WTC11 (cell line): ENCODE measurements at regions not wholly inside any gene's neighbourhood (a gene's known extent, or its start where the extent isn't known, plus 50 kb on each side); places are given as distances from the start of the nearest gene placed in this dataset.
"Not testable (repeated sequence)": the region's sequence is repeated elsewhere in the genome, so short reads cannot be mapped to it uniquely, and the experiment has no call there.

Experiments
- ATAC-seq: fragments of 200-7000 bp; cut with Tn5 transposase; 2 replicates; pipeline ENCODE4 v1.10.0; 2021; ENCODE audit warnings: mild to moderate bottlenecking, moderate library complexity
- CTCF ChIA-PET: fragments of 300-600 bp; sonication (Branson Sonifier 250); formaldehyde crosslinking; loops from one replicate; lab custom pipeline; 2021; ENCODE audit warnings: antibody characterized with exemption; lab: Charles Lee
- POLR2A ChIA-PET: fragments of 350-600 bp; sonication (Branson Sonifier 250); formaldehyde crosslinking; loops from one replicate; lab custom pipeline; 2021; ENCODE audit warnings: antibody characterized with exemption; lab: Charles Lee
- DNase-seq: peaks from one replicate; pipeline ENCODE4 v3.0.0; 2021; ENCODE audit warnings: low spot score
- H3K27ac Mint-ChIP-seq: 2 replicates; pipeline ENCODE4 v1.8.0; 2021; ENCODE audit warnings: mixed read lengths
- H3K27me3 Mint-ChIP-seq: 2 replicates; pipeline ENCODE4 v1.8.0; 2021; ENCODE audit warnings: low read depth, mild to moderate bottlenecking, moderate library complexity, mixed read lengths
- H3K36me3 Mint-ChIP-seq: 2 replicates; pipeline ENCODE4 v1.8.0; 2021; ENCODE audit warnings: mixed read lengths
- H3K4me1 Mint-ChIP-seq: 2 replicates; pipeline ENCODE4 v1.8.0; 2022; ENCODE audit warnings: mixed read lengths
- H3K4me3 Mint-ChIP-seq: 2 replicates; pipeline ENCODE4 v1.8.0; 2021; ENCODE audit warnings: mild to moderate bottlenecking, moderate library complexity, mixed read lengths
- H3K9me3 Mint-ChIP-seq: 2 replicates; pipeline ENCODE4 v1.8.0; 2021; ENCODE audit warnings: mixed read lengths
- FOXJ3 ChIP-seq: sonication (generic); formaldehyde crosslinking; IDR thresholded peaks from 2 replicates; pipeline ENCODE4 v1.9.0; 2021; ENCODE audit warnings: missing genetic modification reagents, mild to moderate bottlenecking, borderline replicate concordance
- IRF2 ChIP-seq: sonication (generic); formaldehyde crosslinking; IDR thresholded peaks from 2 replicates; pipeline ENCODE4 v1.8.0; 2022; ENCODE audit warnings: low read depth, missing genetic modification reagents, borderline replicate concordance
- JUN ChIP-seq: sonication (generic); formaldehyde crosslinking; IDR thresholded peaks from 2 replicates; pipeline ENCODE4 v1.8.0; 2023; ENCODE audit warnings: mild to moderate bottlenecking, missing genetic modification reagents
- NFATC4 ChIP-seq: fragments of 250-450 bp; sonication (Bioruptor Pico); IDR thresholded peaks from 2 replicates; pipeline ENCODE4 v1.9.0; 2021; ENCODE audit warnings: mild to moderate bottlenecking
- NFE2L1 ChIP-seq: sonication (generic); formaldehyde crosslinking; IDR thresholded peaks from 2 replicates; pipeline ENCODE4 v1.8.1; 2023; ENCODE audit warnings: missing genetic modification reagents
- NFYB ChIP-seq: sonication (generic); formaldehyde crosslinking; conservative IDR thresholded peaks from 2 replicates; pipeline ENCODE4 v1.8.0; 2022; ENCODE audit warnings: low read depth, missing genetic modification reagents
- NR3C1 ChIP-seq: sonication (generic); formaldehyde crosslinking; conservative IDR thresholded peaks from 2 replicates; pipeline ENCODE4 v1.8.1; 2023; ENCODE audit warnings: low read depth, mild to moderate bottlenecking, missing genetic modification reagents
- OVOL2 ChIP-seq: fragments of 250-450 bp; sonication (Bioruptor Pico); IDR thresholded peaks from 2 replicates; pipeline ENCODE4 v1.9.0; 2021; ENCODE audit warnings: mild to moderate bottlenecking, borderline replicate concordance
- SP1 ChIP-seq: sonication (generic); formaldehyde crosslinking; conservative IDR thresholded peaks from 2 replicates; pipeline ENCODE4 v1.8.1; 2022; ENCODE audit warnings: missing genetic modification reagents
- TCF7 ChIP-seq: sonication (generic); formaldehyde crosslinking; IDR thresholded peaks from 2 replicates; pipeline ENCODE4 v1.8.0; 2022; ENCODE audit warnings: mild to moderate bottlenecking, low read depth, missing genetic modification reagents, moderate library complexity
- TF ChIP-seq, protein P1 (sequence below): sonication (generic); formaldehyde crosslinking; IDR thresholded peaks from 2 replicates; pipeline ENCODE4 v1.8.0; 2022; ENCODE audit warnings: mild to moderate bottlenecking, missing genetic modification reagents
- TF ChIP-seq, protein P2 (sequence below): fragments of 250-450 bp; sonication (Bioruptor Pico); IDR thresholded peaks from 2 replicates; pipeline ENCODE4 v1.9.0; 2021; ENCODE audit warnings: moderate library complexity, mild to moderate bottlenecking, inconsistent platforms, borderline replicate concordance
- TF ChIP-seq, protein P3 (sequence below): sonication (generic); formaldehyde crosslinking; IDR thresholded peaks from 2 replicates; pipeline ENCODE4 v1.8.1; 2023; ENCODE audit warnings: mild to moderate bottlenecking, moderate library complexity, missing genetic modification reagents
- TF ChIP-seq, protein P4 (sequence below): sonication (generic); formaldehyde crosslinking; IDR thresholded peaks from 2 replicates; pipeline ENCODE4 v1.8.1; 2023; ENCODE audit warnings: mild to moderate bottlenecking, missing genetic modification reagents, moderate library complexity
- TF ChIP-seq, protein P5 (sequence below): sonication (generic); formaldehyde crosslinking; IDR thresholded peaks from 2 replicates; pipeline ENCODE4 v1.8.1; 2022; ENCODE audit warnings: mild to moderate bottlenecking, missing genetic modification reagents, moderate library complexity, borderline replicate concordance
- TF ChIP-seq, protein P6 (sequence below): fragments of 250-450 bp; sonication (Bioruptor Pico); IDR thresholded peaks from 2 replicates; pipeline ENCODE4 v1.8.0; 2021; ENCODE audit warnings: mild to moderate bottlenecking

DNA sequence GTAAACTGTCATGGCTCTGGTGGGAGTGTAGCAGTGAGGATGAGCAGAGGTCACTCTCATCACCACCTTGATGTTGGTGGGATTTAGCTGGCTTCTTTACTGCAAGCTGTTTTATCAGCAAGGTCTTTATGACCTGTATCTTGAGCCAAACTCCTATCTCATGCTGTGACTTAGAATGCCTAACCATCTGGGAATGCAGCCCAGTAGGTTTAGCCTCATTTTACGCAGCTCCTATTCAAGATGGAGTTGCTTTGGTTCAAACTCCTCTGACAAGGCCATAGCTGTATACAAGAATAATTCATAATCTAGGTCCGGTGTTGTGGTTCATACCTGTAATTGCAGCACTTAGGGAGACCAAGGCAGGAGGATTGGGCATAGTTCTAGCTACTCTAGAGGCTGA lies 85.1 kb downstream of the ARRDC3 start (continued):
- TF ChIP-seq, protein P1, sequence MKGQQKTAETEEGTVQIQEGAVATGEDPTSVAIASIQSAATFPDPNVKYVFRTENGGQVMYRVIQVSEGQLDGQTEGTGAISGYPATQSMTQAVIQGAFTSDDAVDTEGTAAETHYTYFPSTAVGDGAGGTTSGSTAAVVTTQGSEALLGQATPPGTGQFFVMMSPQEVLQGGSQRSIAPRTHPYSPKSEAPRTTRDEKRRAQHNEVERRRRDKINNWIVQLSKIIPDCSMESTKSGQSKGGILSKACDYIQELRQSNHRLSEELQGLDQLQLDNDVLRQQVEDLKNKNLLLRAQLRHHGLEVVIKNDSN (CRISPR knock-in tag): no peak
- TF ChIP-seq, protein P2, sequence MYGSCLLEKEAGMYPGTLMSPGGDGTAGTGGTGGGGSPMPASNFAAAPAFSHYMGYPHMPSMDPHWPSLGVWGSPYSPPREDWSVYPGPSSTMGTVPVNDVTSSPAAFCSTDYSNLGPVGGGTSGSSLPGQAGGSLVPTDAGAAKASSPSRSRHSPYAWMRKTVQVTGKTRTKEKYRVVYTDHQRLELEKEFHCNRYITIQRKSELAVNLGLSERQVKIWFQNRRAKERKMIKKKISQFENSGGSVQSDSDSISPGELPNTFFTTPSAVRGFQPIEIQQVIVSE (CRISPR knock-in tag): no peak
- TF ChIP-seq TCF7 (CRISPR knock-in tag): no peak
- no peak for TF ChIP-seq NFATC4 (CRISPR knock-in tag)
- TF ChIP-seq SP1 (CRISPR knock-in tag): no peak
- no peak for TF ChIP-seq JUN (CRISPR knock-in tag)
- TF ChIP-seq, all 79 proteins: peak for 0

DNA sequence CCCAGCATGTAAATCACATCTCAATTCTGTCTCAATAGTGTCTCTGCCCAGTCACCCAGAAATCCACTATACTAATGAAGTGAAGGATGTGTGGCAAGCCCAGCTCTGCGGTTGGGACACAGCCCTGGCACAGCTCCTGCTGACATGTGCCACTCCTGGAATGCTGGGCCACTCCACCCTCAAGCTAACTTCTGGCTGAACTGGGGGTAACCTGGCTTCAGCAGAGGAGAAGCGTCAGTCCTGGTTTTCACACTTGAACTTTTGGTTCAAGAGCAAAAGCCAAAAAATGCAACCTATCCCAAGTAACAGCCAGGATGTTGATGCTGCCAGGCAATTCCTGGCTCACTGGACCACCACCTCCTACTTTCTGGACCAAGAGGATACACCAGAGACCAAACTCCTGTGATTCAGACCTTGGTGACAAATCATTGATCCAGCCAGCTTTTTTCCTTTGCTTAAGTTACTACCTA lies 86.4 kb downstream of the ARRDC3 start:
- ATAC-seq (no peak), DNase-seq (no peak)
- TF ChIP-seq, protein P3, sequence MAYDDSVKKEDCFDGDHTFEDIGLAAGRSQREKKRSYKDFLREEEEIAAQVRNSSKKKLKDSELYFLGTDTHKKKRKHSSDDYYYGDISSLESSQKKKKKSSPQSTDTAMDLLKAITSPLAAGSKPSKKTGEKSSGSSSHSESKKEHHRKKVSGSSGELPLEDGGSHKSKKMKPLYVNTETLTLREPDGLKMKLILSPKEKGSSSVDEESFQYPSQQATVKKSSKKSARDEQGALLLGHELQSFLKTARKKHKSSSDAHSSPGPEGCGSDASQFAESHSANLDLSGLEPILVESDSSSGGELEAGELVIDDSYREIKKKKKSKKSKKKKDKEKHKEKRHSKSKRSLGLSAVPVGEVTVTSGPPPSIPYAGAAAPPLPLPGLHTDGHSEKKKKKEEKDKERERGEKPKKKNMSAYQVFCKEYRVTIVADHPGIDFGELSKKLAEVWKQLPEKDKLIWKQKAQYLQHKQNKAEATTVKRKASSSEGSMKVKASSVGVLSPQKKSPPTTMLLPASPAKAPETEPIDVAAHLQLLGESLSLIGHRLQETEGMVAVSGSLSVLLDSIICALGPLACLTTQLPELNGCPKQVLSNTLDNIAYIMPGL (CRISPR knock-in tag): no peak
- TF ChIP-seq NFYB (CRISPR knock-in tag): no peak
- no peak for TF ChIP-seq NR3C1 (CRISPR knock-in tag)
- TF ChIP-seq, protein P4, sequence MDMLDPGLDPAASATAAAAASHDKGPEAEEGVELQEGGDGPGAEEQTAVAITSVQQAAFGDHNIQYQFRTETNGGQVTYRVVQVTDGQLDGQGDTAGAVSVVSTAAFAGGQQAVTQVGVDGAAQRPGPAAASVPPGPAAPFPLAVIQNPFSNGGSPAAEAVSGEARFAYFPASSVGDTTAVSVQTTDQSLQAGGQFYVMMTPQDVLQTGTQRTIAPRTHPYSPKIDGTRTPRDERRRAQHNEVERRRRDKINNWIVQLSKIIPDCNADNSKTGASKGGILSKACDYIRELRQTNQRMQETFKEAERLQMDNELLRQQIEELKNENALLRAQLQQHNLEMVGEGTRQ: no peak
- TF ChIP-seq IRF2 (CRISPR knock-in tag): no peak
- TF ChIP-seq, protein P5, sequence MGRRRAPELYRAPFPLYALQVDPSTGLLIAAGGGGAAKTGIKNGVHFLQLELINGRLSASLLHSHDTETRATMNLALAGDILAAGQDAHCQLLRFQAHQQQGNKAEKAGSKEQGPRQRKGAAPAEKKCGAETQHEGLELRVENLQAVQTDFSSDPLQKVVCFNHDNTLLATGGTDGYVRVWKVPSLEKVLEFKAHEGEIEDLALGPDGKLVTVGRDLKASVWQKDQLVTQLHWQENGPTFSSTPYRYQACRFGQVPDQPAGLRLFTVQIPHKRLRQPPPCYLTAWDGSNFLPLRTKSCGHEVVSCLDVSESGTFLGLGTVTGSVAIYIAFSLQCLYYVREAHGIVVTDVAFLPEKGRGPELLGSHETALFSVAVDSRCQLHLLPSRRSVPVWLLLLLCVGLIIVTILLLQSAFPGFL (CRISPR knock-in tag): no peak
- no peak for TF ChIP-seq JUN (CRISPR knock-in tag)
- no peak for TF ChIP-seq FOXJ3
- TF ChIP-seq, protein P6, sequence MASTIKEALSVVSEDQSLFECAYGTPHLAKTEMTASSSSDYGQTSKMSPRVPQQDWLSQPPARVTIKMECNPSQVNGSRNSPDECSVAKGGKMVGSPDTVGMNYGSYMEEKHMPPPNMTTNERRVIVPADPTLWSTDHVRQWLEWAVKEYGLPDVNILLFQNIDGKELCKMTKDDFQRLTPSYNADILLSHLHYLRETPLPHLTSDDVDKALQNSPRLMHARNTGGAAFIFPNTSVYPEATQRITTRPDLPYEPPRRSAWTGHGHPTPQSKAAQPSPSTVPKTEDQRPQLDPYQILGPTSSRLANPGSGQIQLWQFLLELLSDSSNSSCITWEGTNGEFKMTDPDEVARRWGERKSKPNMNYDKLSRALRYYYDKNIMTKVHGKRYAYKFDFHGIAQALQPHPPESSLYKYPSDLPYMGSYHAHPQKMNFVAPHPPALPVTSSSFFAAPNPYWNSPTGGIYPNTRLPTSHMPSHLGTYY: no peak
- TF ChIP-seq OVOL2 (CRISPR knock-in tag): no peak
- TF ChIP-seq NFE2L1 (CRISPR knock-in tag): no peak
- POLR2A ChIA-PET: no interaction called here
- CTCF ChIA-PET: interaction anchor here (0.8 to 1.2 kb wide), 2 partner anchors 77 to 88 kb away, joined by 3 to 4 read pairs; no protein-coding TSS in a partner anchor
- Mint-ChIP-seq H3K36me3 (no peaks in the 10 kb centered on the region), H3K4me3 (no peak overlapping the region), H3K9me3 (no peaks in the 10 kb centered on the region), H3K4me1 (peaks cover 18% of the 10 kb centered on the region), H3K27ac (no peak overlapping the region), H3K27me3 (no peaks in the 10 kb centered on the region)

DNA sequence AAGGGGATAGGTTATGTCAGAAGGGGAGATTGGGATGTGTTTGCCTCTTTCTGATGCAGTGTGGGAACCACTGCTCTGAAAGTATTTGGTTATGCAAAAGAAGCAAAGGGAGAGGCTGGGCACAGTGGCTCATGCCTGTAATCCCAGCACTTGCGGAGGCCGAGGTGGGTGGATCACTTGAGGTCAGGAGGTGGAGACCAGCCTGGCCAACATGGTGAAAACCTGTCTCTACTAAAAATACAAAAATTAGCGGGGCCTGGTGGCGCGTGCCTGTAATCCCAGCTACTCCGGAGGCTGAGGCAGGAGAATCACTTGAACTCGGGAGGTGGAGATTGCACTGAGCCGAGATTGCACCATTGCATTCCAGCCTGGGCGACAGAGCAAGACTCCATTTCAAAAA lies 87.0 kb downstream of the ARRDC3 start:
- CTCF ChIA-PET: interaction anchor here (0.8 kb wide), 1 partner anchor 76 kb away, joined by 4 read pairs; no protein-coding TSS in a partner anchor
- H3K9me3 Mint-ChIP-seq, H3K36me3 Mint-ChIP-seq, H3K27ac Mint-ChIP-seq, POLR2A ChIA-PET, DNase-seq, H3K4me3 Mint-ChIP-seq, ATAC-seq, H3K27me3 Mint-ChIP-seq: not testable (repeated sequence)
- H3K4me1 Mint-ChIP-seq: peaks cover 18% of the 10 kb centered on the region
